GM19438 (cell line): ENCODE measurements at regions not wholly inside any gene's neighbourhood (a gene's known extent, or its start where the extent isn't known, plus 50 kb on each side); places are given as distances from the start of the nearest gene placed in this dataset.

Experiments
- ATAC-seq: cut with Tn5 transposase; IDR thresholded peaks from one replicate; pipeline ENCODE4 v1.9.1; 2021; ENCODE audit warnings: low read depth; ENCODE audit not compliant: unreplicated experiment

GRCh38 chr2:217293607-217294006, 433.7 kb upstream of the TNP1 start:
- no peak for ATAC-seq

- ATAC-seq, result no peak
These were observed 433.2 kb upstream of the TNP1 start for GRCh38 chr2:217293046-217293445.

- no peak for ATAC-seq
These were observed 431.4 kb upstream of the TNP1 start for GRCh38 chr2:217291259-217291658.

DNA sequence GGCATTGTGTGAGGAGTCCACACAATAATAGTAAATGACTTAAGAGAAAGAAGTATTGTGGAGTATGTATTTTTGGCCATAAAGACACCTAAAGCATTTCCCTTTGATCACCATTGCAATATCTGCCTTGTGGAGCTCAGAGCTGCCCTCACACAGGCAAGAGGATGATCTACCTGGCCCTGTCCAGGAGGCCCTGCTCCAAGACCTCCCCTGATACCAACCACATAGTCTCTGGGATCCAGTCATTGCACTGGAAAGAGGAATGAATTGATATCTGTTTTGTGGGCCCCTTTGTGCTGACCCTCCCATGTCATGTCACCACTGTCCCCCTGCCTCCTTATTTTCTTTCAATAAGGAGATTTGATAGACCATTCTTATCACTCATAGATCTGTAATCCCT, 430.6 kb upstream of the TNP1 start:
- no peak for ATAC-seq

- no peak for ATAC-seq
These were observed 430.0 kb upstream of the TNP1 start for GRCh38 chr2:217289907-217290280.

DNA sequence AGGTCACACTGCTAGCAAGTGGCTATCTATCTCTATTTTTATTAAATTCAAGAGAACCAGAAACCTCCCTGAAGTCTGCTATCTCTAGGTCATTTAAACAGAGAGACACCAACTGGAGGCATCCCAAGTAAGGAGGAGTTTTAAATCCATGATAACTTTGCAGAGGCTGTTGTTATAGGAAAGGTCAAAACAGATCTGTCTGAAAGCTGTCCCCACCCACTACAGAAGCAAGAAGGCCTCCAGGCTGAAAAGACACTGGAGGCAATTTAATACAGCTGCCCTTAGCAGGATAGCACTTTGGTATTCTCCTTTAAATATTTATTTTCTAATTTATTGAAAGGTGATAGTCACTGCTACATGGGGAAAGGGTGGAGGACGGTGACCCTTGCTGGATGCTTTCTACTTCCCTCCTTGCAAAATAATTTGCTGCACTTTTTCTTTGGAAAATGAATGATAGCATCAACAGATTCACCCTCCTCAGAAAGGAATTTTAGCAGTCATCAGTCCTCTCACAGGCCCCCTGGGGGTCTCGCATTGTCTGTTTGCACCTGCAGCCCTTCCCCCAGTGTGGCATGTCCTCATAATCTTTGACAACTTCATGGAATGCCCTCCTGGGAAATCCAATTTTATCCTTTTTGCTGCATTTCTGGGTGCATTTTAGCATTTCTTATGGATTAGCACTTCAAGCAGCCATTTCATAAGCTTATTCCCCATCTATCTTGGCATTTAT, 429.5 kb upstream of the TNP1 start:
- no peak for ATAC-seq

GRCh38 chr2:217288472-217289063, 428.7 kb upstream of the TNP1 start:
- ATAC-seq, result no peak

- no peak for ATAC-seq
These were observed 427.0 kb upstream of the TNP1 start for GRCh38 chr2:217286833-217287232.

DNA sequence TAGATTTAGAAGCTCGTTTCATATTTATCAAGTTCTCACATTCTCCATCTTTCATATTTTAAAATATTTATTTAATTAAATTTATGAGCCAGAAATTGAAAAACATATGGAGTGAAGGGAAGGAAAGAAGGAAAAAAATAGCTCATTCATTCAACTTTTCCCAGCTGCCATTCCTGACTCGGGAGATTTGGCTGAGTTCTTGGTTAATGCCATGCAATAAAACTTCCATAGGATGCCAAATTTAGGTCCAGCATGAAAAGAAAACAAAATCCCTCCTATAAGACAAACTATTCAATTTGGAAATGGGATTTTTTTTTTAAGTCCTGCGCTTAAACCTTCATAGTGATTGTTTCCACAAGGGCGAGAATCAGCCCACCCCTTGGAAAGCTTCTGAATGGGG, 426.1 kb upstream of the TNP1 start:
- no peak for ATAC-seq

DNA sequence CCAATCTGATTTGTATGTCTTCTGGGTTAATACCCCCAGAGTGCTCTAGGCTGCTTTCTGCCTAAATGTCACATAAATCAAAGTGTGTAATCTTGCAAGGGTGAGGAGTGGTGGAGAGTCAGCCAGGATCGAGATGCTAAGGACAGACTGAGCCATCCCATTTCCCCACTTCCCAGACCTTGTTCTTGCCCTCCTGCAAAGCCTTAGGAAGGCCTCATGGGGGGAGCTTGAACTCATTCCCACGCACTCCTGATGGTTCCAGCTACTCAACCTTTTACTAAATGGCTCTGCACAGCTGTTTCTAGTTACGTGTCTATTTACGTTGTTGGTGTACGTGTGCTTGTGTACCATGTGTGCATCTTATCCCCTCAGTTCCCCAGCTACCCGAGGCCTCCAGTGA, 423.6 kb upstream of the TNP1 start:
- no peak for ATAC-seq

DNA sequence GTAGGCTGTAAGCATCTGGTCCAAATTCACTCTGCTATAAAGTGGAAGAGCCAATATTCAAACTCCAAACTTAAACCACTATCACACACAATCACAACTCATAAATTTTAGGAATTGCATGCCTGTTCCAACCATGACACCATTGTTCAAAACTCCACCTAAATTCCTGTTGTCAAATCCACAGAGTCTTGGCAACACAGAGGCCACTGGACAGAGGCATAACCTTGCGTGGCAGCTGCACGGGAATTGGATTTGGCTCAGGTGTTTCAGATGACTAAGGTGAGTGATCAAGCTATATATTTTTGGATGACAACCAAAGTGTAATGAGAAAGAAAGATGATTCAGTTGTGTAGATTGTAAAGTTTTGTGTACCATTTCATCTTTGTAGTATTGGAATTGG, 422.7 kb upstream of the TNP1 start:
- ATAC-seq, result no peak

DNA sequence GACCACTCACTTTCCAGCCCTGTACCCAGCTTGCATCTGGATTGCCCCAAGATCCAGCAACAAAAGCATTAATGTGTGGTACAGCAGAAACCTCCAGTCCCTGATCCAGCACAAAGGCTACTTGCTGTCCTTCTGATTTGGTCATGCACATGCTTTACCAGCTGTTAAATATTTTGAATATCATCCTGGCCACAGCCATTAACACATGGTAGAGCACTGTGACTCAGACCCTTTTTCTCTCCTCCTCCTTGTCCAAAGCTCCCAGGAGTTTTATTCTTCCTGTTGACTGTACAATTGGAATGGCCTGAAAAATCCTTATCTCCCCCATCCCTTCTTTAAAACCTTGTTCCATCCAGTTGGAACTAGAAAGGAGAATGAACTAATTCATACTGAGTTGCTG, 419.7 kb upstream of the TNP1 start:
- no peak for ATAC-seq

DNA sequence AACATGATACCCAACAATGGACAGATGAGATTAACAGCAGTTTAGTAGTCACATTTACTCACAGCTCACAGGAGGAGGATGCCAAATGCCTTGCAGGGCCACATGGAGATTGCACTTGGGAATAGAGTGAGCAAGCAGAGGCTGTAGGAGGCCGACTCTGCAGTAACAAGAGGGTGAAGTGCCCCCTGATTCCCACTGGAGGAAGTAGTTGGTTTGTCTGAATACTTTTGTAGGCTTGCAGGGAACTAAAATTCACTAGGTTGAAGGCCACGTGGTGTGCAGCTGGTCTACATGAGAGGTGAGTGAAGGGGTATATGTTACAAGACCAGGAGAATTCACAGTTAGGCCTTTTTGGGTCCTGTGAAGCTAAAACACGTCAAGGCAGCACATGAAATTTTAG, 419.3 kb upstream of the TNP1 start:
- ATAC-seq, result no peak

- ATAC-seq, result no peak
These were observed 418.0 kb upstream of the TNP1 start for GRCh38 chr2:217277646-217278398.

DNA sequence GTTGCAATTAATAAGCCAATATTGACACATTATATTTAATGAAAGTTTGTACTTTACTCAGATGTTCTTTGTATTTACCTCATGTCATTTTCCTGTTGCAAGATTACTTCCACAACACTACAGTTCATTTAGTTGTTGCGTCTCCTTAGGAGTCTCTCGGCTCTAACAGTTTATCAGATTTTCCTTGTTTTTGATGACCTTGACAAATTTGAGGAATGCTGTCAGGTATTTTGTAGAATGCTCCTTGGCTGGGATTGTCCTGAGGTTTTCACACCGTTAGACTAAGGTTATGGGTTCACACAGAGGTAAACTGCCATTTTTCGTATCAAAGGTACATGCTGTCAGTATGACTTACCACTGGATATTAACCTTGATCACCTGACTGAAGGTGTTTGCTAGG, 416.6 kb upstream of the TNP1 start:
- no peak for ATAC-seq

GRCh38 chr2:217275091-217275490, 415.2 kb upstream of the TNP1 start:
- no peak for ATAC-seq

- ATAC-seq, result no peak
These were observed 414.7 kb upstream of the TNP1 start for GRCh38 chr2:217274578-217274977.

DNA sequence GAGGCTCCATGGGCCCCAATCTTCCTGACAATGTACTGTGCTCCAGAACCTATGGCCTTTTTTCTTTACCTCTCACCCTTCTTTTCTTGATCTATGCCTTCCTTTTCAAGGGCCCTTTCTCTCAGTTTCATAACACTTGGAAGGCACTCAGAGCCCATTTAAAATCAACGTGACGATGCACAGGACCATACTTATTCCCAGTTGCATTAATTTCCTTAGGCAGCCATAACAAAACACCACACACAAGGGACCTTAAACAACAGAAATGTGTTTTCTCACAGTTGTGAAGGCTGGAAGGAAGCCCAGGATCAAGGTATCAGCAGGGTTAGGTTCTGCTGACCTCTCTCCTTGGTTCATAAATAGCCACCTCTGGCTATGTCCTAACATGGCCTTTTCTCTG, 414.0 kb upstream of the TNP1 start:
- ATAC-seq, result no peak

GRCh38 chr2:217273162-217273561, 413.3 kb upstream of the TNP1 start:
- no peak for ATAC-seq

DNA sequence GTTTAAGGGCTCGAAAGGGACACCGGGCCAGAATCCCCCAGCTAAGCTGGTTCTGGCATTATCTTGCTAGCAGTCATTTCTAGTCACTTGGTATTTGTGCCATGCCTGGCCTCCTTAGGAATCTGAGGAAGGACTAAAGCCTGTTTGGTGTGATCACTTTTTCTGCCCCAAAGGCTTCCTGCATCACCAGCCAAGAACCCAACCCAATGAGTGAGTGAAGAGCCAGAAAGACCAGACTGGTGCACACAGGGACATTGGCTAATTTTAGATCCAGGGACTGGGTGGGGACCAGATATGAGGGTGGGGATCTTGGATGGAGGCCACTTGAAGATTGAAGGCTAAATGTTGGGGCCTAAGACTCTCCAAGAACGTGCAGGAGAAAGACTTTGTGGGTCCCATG, 411.9 kb upstream of the TNP1 start:
- ATAC-seq, result no peak

- ATAC-seq, result no peak
These were observed 410.7 kb upstream of the TNP1 start for GRCh38 chr2:217270485-217271121.
